ENCODE measurements at regions not wholly inside any gene's neighbourhood (a gene's known extent, or its start where the extent isn't known, plus 50 kb on each side); places are given as distances from the start of the nearest gene placed in this dataset.

DNA sequence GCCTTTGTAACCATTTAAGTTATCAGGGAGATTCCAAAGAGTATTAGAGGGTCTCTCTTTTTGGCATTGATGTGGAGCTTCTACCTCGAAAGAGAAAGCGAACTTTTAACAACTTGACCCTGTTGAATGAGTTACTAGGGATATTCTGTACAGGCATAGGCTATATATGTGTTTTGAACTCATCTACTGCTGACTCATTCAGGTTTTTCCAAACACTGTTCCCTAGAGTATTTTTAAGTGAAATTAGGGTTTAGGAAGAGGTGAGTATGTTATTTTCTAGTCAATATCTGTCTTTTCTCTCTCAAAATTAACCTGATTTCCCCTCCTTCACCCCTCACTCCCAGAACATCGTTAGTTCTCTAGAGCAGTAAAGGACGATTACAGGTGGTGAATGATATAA, 228.1 kb upstream of the C2CD4B start:
- TF ChIP-seq CTCF (optimal IDR thresholded peaks at IDR 0.05 in 1 of 3, IDR thresholded peaks at IDR 0.05 in 1 of 3, conservative IDR thresholded peaks at IDR 0.05 in 1 of 3; ENCODE audit: extremely low read depth in 1 of 3, insufficient read depth in 2 of 3, low read length in 3 of 3) (no peak), EZH2 (IDR thresholded peaks at IDR 0.05; ENCODE audit: low read length) (no peak)

Measured in keratinocyte (primary cell).